ENCODE measurements at regions not wholly inside any gene's neighbourhood (a gene's known extent, or its start where the extent isn't known, plus 50 kb on each side); places are given as distances from the start of the nearest gene placed in this dataset.
"Not testable (repeated sequence)": the region's sequence is repeated elsewhere in the genome, so short reads cannot be mapped to it uniquely, and the experiment has no call there.

DNA sequence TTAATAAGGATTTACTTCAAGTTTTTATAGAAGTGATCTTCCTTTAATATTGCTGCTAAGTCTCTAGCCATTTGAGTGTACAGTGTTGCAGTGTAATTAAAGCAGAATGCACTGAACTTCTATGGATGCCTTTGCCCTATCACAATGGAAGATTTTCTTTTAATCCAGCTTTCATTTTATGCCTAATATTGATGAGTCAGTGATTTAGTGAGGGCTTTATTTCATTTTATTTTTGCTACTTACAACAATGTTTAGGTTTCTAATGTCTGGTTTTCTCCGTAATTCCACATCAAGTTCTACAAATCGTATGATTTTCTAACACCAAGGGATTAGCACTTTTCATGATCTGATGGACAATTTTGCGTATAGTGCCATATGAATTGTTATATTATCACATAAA, 504.1 kb downstream of the PCDH11X start:
- no peaks in the 10 kb centered on the region for H3K4me1 ChIP-seq
- H3K27ac ChIP-seq: no peak overlapping the region
- TF ChIP-seq, protein P1, sequence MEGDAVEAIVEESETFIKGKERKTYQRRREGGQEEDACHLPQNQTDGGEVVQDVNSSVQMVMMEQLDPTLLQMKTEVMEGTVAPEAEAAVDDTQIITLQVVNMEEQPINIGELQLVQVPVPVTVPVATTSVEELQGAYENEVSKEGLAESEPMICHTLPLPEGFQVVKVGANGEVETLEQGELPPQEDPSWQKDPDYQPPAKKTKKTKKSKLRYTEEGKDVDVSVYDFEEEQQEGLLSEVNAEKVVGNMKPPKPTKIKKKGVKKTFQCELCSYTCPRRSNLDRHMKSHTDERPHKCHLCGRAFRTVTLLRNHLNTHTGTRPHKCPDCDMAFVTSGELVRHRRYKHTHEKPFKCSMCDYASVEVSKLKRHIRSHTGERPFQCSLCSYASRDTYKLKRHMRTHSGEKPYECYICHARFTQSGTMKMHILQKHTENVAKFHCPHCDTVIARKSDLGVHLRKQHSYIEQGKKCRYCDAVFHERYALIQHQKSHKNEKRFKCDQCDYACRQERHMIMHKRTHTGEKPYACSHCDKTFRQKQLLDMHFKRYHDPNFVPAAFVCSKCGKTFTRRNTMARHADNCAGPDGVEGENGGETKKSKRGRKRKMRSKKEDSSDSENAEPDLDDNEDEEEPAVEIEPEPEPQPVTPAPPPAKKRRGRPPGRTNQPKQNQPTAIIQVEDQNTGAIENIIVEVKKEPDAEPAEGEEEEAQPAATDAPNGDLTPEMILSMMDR (IDR thresholded peaks at IDR 0.05): no peak
- no peak for DNase-seq
- intact Hi-C loops (cut with DNase I): no loop called here
- H3K9ac ChIP-seq (ENCODE audit: low read depth in 2 of 2, low read length in 2 of 2): no peak overlapping the region
- no peaks in the 10 kb centered on the region for H3K9me3 ChIP-seq
- H3K36me3 ChIP-seq: no peaks in the 10 kb centered on the region
- no peak overlapping the region for H3K4me3 ChIP-seq
- no peaks in the 10 kb centered on the region for H3K27me3 ChIP-seq

DNA sequence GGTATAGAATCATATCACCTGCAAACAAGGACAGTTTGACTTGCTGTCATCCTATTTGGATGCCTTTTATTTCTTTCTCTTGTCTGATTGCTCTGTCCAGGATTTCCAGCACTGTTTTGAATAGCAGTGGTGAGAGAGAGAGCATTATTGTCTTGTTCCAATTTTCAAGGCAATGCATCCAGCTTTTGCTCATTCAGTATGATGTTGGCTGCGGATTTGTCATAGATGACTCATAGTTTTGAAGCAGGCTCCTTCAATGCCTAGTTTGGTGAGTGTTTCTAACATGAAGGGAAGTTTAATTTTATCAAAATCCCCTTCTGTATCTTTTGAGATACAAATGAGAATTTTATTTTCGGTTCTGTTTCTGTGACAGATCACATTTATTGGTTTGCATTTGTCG, 518.9 kb downstream of the PCDH11X start:
- intact Hi-C loops (cut with DNase I); H3K4me1 ChIP-seq; H3K27ac ChIP-seq; H3K27me3 ChIP-seq; DNase-seq; H3K9ac ChIP-seq (ENCODE audit: low read depth in 2 of 2, low read length in 2 of 2); H3K36me3 ChIP-seq; H3K9me3 ChIP-seq; H3K4me3 ChIP-seq: not testable (repeated sequence)

DNA sequence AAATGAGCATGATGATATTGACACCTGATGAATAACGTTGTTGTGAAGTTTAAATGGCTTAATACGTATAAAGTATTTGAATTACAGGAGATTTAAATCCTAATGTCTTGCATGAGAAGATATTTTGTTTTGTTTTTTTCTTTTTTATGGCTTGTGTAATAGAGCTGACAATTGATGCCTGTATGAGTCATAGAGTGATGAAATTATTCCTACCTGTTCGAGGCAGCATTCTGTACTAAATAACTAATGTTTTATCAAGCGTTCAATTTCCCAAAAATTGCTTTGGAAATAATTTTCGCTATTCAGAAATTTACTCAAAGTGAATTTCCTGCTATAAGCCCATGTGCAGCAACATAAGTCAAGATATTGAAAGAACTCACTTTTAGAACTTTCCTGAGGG, 554.0 kb downstream of the PCDH11X start:
- H3K9me3 ChIP-seq; H3K27me3 ChIP-seq; H3K9ac ChIP-seq (ENCODE audit: low read depth in 2 of 2, low read length in 2 of 2); H3K36me3 ChIP-seq; H3K4me3 ChIP-seq; H3K27ac ChIP-seq; H3K4me1 ChIP-seq; DNase-seq; intact Hi-C loops (cut with DNase I): not testable (repeated sequence)

DNA sequence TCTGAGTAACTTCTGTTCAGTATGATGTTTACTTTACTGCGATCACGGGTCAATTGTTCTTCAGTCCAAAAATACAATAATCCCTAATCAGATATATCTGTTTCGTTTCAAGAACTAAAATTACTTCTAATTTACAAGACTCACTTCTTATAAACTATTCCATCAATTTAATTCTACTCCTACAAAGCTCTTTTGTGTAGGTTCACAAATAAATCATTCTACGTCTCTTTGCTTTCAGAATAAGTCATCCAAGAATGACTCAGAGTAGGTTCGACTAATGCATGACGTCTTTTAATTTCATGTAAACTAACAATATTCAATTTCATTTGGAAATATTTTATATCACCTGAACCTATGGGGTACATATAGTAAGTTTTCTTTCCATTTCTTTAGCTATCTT, 571.9 kb downstream of the PCDH11X start:
- H3K9me3 ChIP-seq; H3K4me3 ChIP-seq; intact Hi-C loops (cut with DNase I); H3K27me3 ChIP-seq; H3K36me3 ChIP-seq; DNase-seq; H3K9ac ChIP-seq (ENCODE audit: low read depth in 2 of 2, low read length in 2 of 2); H3K27ac ChIP-seq; H3K4me1 ChIP-seq: not testable (repeated sequence)

DNA sequence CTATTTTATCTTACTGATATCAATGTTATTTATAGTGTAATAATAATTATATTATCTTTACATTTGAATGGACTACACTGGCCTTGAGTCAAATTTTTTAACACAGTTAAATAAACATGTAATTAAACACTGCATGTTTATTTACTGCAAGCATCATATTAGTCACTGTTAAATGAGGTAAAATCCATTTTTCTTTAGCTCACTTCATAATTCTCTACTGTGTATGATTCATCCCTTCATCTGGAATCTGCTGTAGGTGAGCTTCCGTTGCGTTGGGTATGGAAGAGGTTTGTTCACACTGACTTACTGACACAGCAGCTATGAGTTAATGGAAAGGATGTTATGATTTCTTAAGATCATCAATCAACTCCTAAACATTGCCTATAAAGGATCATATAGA, 572.3 kb downstream of the PCDH11X start:
- Histone ChIP-seq H3K27me3 (no peaks in the 10 kb centered on the region), H3K27ac (no peak overlapping the region), H3K9me3 (no peaks in the 10 kb centered on the region), H3K36me3 (no peaks in the 10 kb centered on the region), H3K4me3 (no peak overlapping the region), H3K9ac (ENCODE audit: low read depth in 2 of 2, low read length in 2 of 2) (no peak overlapping the region), H3K4me1 (no peaks in the 10 kb centered on the region)
- TF ChIP-seq, protein P1 (IDR thresholded peaks at IDR 0.05): no peak
- intact Hi-C loops (cut with DNase I): no loop called here
- DNase-seq: no peak

All from colonic mucosa (tissue), 4 donors.